Gastroesophageal sphincter (tissue), 4 donors: ENCODE measurements at regions not wholly inside any gene's neighbourhood (a gene's known extent, or its start where the extent isn't known, plus 50 kb on each side); places are given as distances from the start of the nearest gene placed in this dataset.

Source experiments
- ATAC-seq: fragments of 150-250 bp; one replicate; pipeline ENCODE4 v1.9.1; 2016; ENCODE audit warnings: mild to moderate bottlenecking, moderate library complexity
- H3K27ac ChIP-seq, 4 donors: fragments of 200-600 bp; sonication (generic) in 3 of 4; 1 replicate in 3 of 4; 2 replicates in 1 of 4; pipeline ENCODE4 v1.5.1; 2016 to 2019
- H3K27me3 ChIP-seq: fragments of 200-600 bp; sonication (generic); one replicate; pipeline ENCODE4 v1.5.1; 2019
- H3K36me3 ChIP-seq, 2 donors: fragments of 200-600 bp; sonication (generic); one replicate each; pipeline ENCODE4 v1.5.1; 2019; ENCODE audit warnings: control low read depth in 1 of 2
- H3K4me1 ChIP-seq, 3 donors: fragments of 200-600 bp; sonication (generic); 1 replicate in 2 of 3; 2 replicates in 1 of 3; pipeline ENCODE4 v1.5.1; 2016 to 2019; ENCODE audit warnings: control low read depth in 2 of 3
- H3K4me3 ChIP-seq, 2 donors: fragments of 200-600 bp; sonication (generic); one replicate each; pipeline ENCODE4 v1.5.1; 2019; ENCODE audit warnings: mild to moderate bottlenecking in 1 of 2, moderate library complexity in 1 of 2
- H3K9me3 ChIP-seq, 3 donors: fragments of 200-600 bp; sonication (generic); one replicate each; pipeline ENCODE4 v1.5.1; 2017 to 2019; ENCODE audit warnings: control low read depth in 2 of 3
- EP300 ChIP-seq: sonication (generic); formaldehyde crosslinking; IDR thresholded peaks from one replicate; pipeline ENCODE4 v1.6.1; 2017; ENCODE audit warnings: antibody characterized with exemption, mild to moderate bottlenecking
- POLR2A ChIP-seq, 2 donors: fragments of 450-650 bp; IDR thresholded peaks; one replicate each; pipeline ENCODE4 v1.6.1; 2017; ENCODE audit warnings: antibody characterized with exemption in 2 of 2, mild to moderate bottlenecking in 2 of 2, moderate library complexity in 1 of 2
- POLR2AphosphoS5 ChIP-seq: sonication (generic); formaldehyde crosslinking; IDR thresholded peaks from one replicate; pipeline ENCODE4 v1.6.1; 2017; ENCODE audit warnings: antibody characterized with exemption
- WGBS, 2 donors: methylation state at CpG; one replicate each; pipeline ENCODE4 v1.1.5; 2018; ENCODE audit warnings: low coverage in 1 of 2; 5-methylcytosine and 5-hydroxymethylcytosine counted together
- TF ChIP-seq, protein P1 (sequence below), 4 experiments: fragments of 200-600 bp in 2 of 4; fragments of 450-650 bp in 2 of 4; sonication (generic) in 1 of 4; IDR thresholded peaks; one replicate each; pipeline ENCODE4 v1.5.1; 2017 to 2019; ENCODE audit warnings: antibody characterized with exemption in 4 of 4, mild to moderate bottlenecking in 2 of 4, moderate library complexity in 2 of 4

DNA sequence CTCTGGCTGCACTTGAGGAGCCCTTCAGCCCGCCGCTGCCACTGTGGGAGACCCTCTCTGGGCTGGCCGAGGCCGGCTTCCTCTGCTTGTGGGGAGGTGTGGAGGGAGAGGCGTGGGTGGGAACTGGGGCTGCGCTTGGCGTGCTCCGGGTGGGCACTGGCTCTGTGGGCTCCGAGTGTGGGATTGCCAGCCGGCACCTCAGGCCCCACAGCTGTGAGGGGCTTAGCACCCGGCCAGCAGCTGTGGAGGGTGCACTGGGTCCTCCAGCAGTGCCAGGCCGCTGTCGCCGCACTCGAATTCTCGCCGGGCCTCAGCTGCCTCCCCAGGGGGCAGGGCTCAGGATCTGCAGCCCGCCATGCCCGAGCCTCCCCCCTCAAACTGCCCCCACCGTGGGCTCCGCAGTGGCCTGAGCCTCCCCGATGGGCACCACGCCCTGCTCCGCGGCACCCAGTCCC lies 808.0 kb upstream of the SOX11 start:
- no peak for ATAC-seq
- no peaks in the 10 kb centered on the region for H3K4me1 ChIP-seq
- H3K27me3 ChIP-seq, result no peaks in the 10 kb centered on the region
- TF ChIP-seq, protein P1, sequence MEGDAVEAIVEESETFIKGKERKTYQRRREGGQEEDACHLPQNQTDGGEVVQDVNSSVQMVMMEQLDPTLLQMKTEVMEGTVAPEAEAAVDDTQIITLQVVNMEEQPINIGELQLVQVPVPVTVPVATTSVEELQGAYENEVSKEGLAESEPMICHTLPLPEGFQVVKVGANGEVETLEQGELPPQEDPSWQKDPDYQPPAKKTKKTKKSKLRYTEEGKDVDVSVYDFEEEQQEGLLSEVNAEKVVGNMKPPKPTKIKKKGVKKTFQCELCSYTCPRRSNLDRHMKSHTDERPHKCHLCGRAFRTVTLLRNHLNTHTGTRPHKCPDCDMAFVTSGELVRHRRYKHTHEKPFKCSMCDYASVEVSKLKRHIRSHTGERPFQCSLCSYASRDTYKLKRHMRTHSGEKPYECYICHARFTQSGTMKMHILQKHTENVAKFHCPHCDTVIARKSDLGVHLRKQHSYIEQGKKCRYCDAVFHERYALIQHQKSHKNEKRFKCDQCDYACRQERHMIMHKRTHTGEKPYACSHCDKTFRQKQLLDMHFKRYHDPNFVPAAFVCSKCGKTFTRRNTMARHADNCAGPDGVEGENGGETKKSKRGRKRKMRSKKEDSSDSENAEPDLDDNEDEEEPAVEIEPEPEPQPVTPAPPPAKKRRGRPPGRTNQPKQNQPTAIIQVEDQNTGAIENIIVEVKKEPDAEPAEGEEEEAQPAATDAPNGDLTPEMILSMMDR (IDR thresholded peaks at IDR 0.05), result no peak
- TF ChIP-seq EP300 (no peak), POLR2A (IDR thresholded peaks at IDR 0.05) (no peak), POLR2AphosphoS5 (no peak)
- no peaks in the 10 kb centered on the region for H3K36me3 ChIP-seq
- no peak overlapping the region for H3K27ac ChIP-seq
- no peak overlapping the region for H3K4me3 ChIP-seq
- WGBS, 2 donors, result 80% methylated on average over 1 of the region's 25 CpGs; no CpG with 5 or more reads in 1 of the 2 donors
- H3K9me3 ChIP-seq, result peaks cover 0 to 7% (median 0%) of the 10 kb centered on the region in 3 donors

DNA sequence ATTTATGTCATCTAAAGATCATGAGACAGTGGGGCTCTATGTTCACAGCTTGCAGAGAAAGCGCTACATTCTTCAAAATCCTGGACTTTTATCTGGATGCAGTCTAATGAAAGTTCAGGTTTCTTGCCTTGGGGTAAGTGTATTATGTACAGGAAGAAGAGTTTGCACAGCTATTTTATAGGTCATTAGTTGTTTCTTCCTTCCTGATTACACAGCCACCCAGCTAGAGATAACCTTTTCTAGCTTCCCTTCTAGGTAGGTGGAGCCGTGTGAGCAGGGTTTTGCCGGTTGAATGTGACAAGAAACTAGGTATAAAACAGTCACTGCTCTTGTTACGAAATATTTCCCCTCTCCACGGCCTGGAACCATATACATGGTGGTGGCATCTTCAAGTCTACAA lies 800.8 kb upstream of the SOX11 start:
- no peak overlapping the region for H3K27ac ChIP-seq
- WGBS, 2 donors, result 40 to 66% methylated on average over 3 to 5 of the region's 5 CpGs
- H3K27me3 ChIP-seq, result no peaks in the 10 kb centered on the region
- no peaks in the 10 kb centered on the region for H3K9me3 ChIP-seq
- no peaks in the 10 kb centered on the region for H3K36me3 ChIP-seq
- no peaks in the 10 kb centered on the region for H3K4me1 ChIP-seq
- no peak for ATAC-seq
- H3K4me3 ChIP-seq, result no peak overlapping the region
- TF ChIP-seq, protein P1 (IDR thresholded peaks at IDR 0.05), result no peak
- TF ChIP-seq EP300 (no peak), POLR2AphosphoS5 (no peak), POLR2A (IDR thresholded peaks at IDR 0.05) (no peak)

DNA sequence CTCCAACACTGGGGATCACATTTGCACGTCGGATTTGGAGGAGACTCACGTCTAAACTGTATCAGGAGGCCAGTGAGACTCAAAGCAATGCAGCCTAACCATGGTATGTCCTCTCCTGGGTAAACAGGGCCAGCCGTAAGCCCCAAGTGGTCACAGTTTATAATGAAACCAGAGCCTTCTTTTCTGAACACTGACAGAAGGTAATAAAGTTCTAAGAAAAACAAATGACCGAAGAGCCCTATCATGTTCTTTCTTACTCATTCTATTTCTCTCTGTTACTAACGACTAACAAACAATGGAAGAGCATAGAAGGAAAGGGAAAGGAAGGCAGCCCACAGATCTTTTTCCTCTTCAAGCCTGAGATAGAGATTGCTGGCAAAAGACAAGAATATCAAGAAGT lies 796.8 kb upstream of the SOX11 start:
- ATAC-seq, result no peak
- H3K4me3 ChIP-seq, result no peak overlapping the region
- no peaks in the 10 kb centered on the region for H3K4me1 ChIP-seq
- no peaks in the 10 kb centered on the region for H3K9me3 ChIP-seq
- no peak overlapping the region for H3K27ac ChIP-seq
- 33 to 73% methylated on average over 1 to 4 of the region's 6 CpGs for WGBS, 2 donors
- no peaks in the 10 kb centered on the region for H3K36me3 ChIP-seq
- TF ChIP-seq EP300 (no peak), POLR2AphosphoS5 (no peak), POLR2A (IDR thresholded peaks at IDR 0.05) (no peak)
- TF ChIP-seq, protein P1 (IDR thresholded peaks at IDR 0.05), result no peak
- no peaks in the 10 kb centered on the region for H3K27me3 ChIP-seq

DNA sequence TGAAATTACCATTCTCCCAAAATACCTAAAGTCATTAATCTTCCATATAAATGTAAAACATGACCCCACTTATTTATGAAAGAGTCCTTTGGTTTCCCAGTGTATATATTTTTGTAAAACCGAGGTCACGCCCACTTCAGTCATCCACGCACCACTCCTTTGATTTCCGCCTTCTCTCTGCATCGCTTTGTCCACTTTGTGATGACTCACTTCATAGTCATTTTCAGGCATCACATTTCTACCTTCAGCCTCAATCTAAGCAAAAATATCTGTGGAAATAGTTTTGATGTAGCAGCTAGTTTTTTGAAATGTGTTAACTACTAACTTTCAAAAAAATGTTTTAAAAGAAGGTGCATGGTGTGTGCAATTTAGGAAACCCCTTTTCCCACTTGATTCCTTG lies 793.5 kb upstream of the SOX11 start:
- Histone ChIP-seq H3K27me3 (no peaks in the 10 kb centered on the region), H3K27ac (no peak overlapping the region), H3K36me3 (no peaks in the 10 kb centered on the region), H3K4me1 (no peaks in the 10 kb centered on the region), H3K9me3 (no peaks in the 10 kb centered on the region), H3K4me3 (no peak overlapping the region)
- ATAC-seq, result no peak
- WGBS, 2 donors, result 53 to 79% methylated on average over 5 of the region's 5 CpGs
- TF ChIP-seq POLR2A (IDR thresholded peaks at IDR 0.05), result no peak
- TF ChIP-seq POLR2AphosphoS5, result no peak
- no peak for TF ChIP-seq EP300
- TF ChIP-seq, protein P1 (IDR thresholded peaks at IDR 0.05), result no peak

DNA sequence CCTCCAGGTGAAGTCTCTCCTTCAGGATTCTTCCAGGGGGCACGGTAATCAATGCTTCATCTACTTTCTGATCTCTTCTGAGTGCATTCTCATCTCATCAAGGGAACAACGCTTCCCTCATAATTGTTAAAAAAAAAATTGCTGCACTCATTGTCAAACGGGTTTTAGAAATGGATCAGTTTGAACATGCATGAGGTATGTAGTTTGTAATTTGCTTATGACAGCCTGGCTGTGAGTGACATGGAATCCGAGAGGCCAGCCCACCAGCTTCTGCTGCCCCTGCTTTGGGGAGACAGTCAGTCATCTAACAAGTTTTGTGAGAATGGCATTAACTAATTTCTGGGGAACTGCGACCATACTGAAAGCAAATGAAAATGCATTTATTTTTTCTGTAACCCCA lies 791.9 kb upstream of the SOX11 start:
- no peaks in the 10 kb centered on the region for H3K27me3 ChIP-seq
- H3K9me3 ChIP-seq, result no peaks in the 10 kb centered on the region
- 83 to 94% methylated on average over 3 to 5 of the region's 5 CpGs for WGBS, 2 donors
- no peak for ATAC-seq
- H3K4me3 ChIP-seq, result no peak overlapping the region
- TF ChIP-seq POLR2AphosphoS5 (no peak), POLR2A (IDR thresholded peaks at IDR 0.05) (no peak), EP300 (no peak)
- TF ChIP-seq, protein P1 (IDR thresholded peaks at IDR 0.05), result no peak
- no peak overlapping the region for H3K27ac ChIP-seq
- no peaks in the 10 kb centered on the region for H3K36me3 ChIP-seq
- no peaks in the 10 kb centered on the region for H3K4me1 ChIP-seq
